HG02885 (cell line): ENCODE measurements at regions not wholly inside any gene's neighbourhood (a gene's known extent, or its start where the extent isn't known, plus 50 kb on each side); places are given as distances from the start of the nearest gene placed in this dataset.

Experiments
- ATAC-seq: cut with Tn5 transposase; IDR thresholded peaks from one replicate; pipeline ENCODE4 v1.9.1; 2021; ENCODE audit warnings: mild to moderate bottlenecking; ENCODE audit not compliant: unreplicated experiment, poor library complexity

- ATAC-seq = no peak
These were observed 83.3 kb downstream of the ALDH8A1 start for GRCh38 chr6:134866563-134866962.

- no peak for ATAC-seq
These were observed 85.3 kb downstream of the ALDH8A1 start for GRCh38 chr6:134864558-134864957.

- ATAC-seq = no peak
These were observed 86.0 kb downstream of the ALDH8A1 start for GRCh38 chr6:134863763-134864510.

- no peak for ATAC-seq
These were observed 95.5 kb downstream of the ALDH8A1 start for GRCh38 chr6:134854366-134854765.

GRCh38 chr6:134853111-134854055 lies 96.5 kb downstream of the ALDH8A1 start:
- no peak for ATAC-seq

GRCh38 chr6:134851548-134851947 lies 98.4 kb downstream of the ALDH8A1 start:
- no peak for ATAC-seq

GRCh38 chr6:134850721-134851305 lies 99.1 kb downstream of the ALDH8A1 start:
- ATAC-seq = no peak

- no peak for ATAC-seq
These were observed 99.9 kb downstream of the ALDH8A1 start for GRCh38 chr6:134849920-134850447.

GRCh38 chr6:134848076-134848475 lies 101.8 kb downstream of the ALDH8A1 start:
- ATAC-seq = no peak

GRCh38 chr6:134846865-134847264 lies 103.0 kb downstream of the ALDH8A1 start:
- ATAC-seq = no peak

GRCh38 chr6:134846031-134846430 lies 103.9 kb downstream of the ALDH8A1 start:
- ATAC-seq = no peak

GRCh38 chr6:134844120-134844519 lies 105.8 kb downstream of the ALDH8A1 start:
- no peak for ATAC-seq

- no peak for ATAC-seq
These were observed 109.6 kb downstream of the ALDH8A1 start for GRCh38 chr6:134840086-134840867.

GRCh38 chr6:134835993-134836392 lies 113.9 kb downstream of the ALDH8A1 start:
- ATAC-seq = no peak

GRCh38 chr6:134830940-134831339 lies 119.0 kb downstream of the ALDH8A1 start:
- no peak for ATAC-seq

GRCh38 chr6:134830194-134830593 lies 119.7 kb downstream of the ALDH8A1 start:
- ATAC-seq = no peak

- no peak for ATAC-seq
These were observed 121.3 kb downstream of the ALDH8A1 start for GRCh38 chr6:134828641-134829040.

GRCh38 chr6:134826889-134827737 lies 122.8 kb downstream of the ALDH8A1 start:
- no peak for ATAC-seq

GRCh38 chr6:134823710-134824034 lies 126.2 kb downstream of the ALDH8A1 start:
- ATAC-seq = no peak
